ENCODE measurements at regions not wholly inside any gene's neighbourhood (a gene's known extent, or its start where the extent isn't known, plus 50 kb on each side); places are given as distances from the start of the nearest gene placed in this dataset.
"Not testable (repeated sequence)": the region's sequence is repeated elsewhere in the genome, so short reads cannot be mapped to it uniquely, and the experiment has no call there.

GRCh38 chr5:133881576-133882388 is 86.6 kb downstream of the C5orf15 start:
- DNase-seq: no peak

GRCh38 chr5:133878236-133878555 is 90.2 kb downstream of the C5orf15 start:
- no peak for DNase-seq

- no peak for DNase-seq
These were observed 90.8 kb downstream of the C5orf15 start for GRCh38 chr5:133877351-133878235.

- DNase-seq: no peak
These were observed 92.2 kb downstream of the C5orf15 start for GRCh38 chr5:133876266-133876665.

- DNase-seq: no peak
These were observed 93.2 kb downstream of the C5orf15 start for GRCh38 chr5:133875179-133875578.

- no peak for DNase-seq
These were observed 95.0 kb downstream of the C5orf15 start for GRCh38 chr5:133873449-133873848.

- no peak for DNase-seq
These were observed 97.8 kb downstream of the C5orf15 start for GRCh38 chr5:133870661-133871060.

GRCh38 chr5:133869519-133870335 is 98.7 kb downstream of the C5orf15 start:
- no peak for DNase-seq

GRCh38 chr5:133868946-133869518 is 99.4 kb downstream of the C5orf15 start:
- peak; percentile 87 for DNase-seq

- no peak for DNase-seq
These were observed 100.4 kb downstream of the C5orf15 start for GRCh38 chr5:133867851-133868545.

GRCh38 chr5:133867341-133867740 is 101.1 kb downstream of the C5orf15 start:
- DNase-seq: no peak

GRCh38 chr5:133866903-133867245 is 101.6 kb downstream of the C5orf15 start:
- DNase-seq: no peak

GRCh38 chr5:133866160-133866902 is 102.1 kb downstream of the C5orf15 start:
- no peak for DNase-seq

GRCh38 chr5:133865113-133865512 is 103.3 kb downstream of the C5orf15 start:
- DNase-seq: no peak

GRCh38 chr5:133864711-133865110 is 103.7 kb downstream of the C5orf15 start:
- DNase-seq: no peak

GRCh38 chr5:133863857-133864585 is 104.4 kb downstream of the C5orf15 start:
- DNase-seq: no peak

GRCh38 chr5:133861161-133861737 is 107.2 kb downstream of the C5orf15 start:
- no peak for DNase-seq

- DNase-seq: no peak
These were observed 109.4 kb downstream of the C5orf15 start for GRCh38 chr5:133859073-133859472.

GRCh38 chr5:133857595-133858313 is 110.7 kb downstream of the C5orf15 start:
- not testable (repeated sequence) for DNase-seq

GRCh38 chr5:133854554-133854953 is 113.9 kb downstream of the C5orf15 start:
- no peak for DNase-seq

Data from retina (tissue), 1 donor.